GM23338 (cell line): ENCODE measurements at regions not wholly inside any gene's neighbourhood (a gene's known extent, or its start where the extent isn't known, plus 50 kb on each side); places are given as distances from the start of the nearest gene placed in this dataset.

Experiments used
- CREB1 ChIP-seq: fragments of 250-450 bp; sonication (Bioruptor Pico); IDR thresholded peaks from 2 replicates; pipeline ENCODE4 v1.5.0; 2020; ENCODE audit warnings: low read depth, mild to moderate bottlenecking, moderate library complexity
- EZH2 ChIP-seq: fragments of 200-600 bp; sonication (generic); IDR thresholded peaks from one replicate; pipeline ENCODE4 v1.8.0; 2017; ENCODE audit warnings: antibody characterized with exemption, mild to moderate bottlenecking, low read depth; ENCODE audit not compliant: unreplicated experiment
- POLR2AphosphoS5 ChIP-seq: IDR thresholded peaks from 2 replicates; pipeline ENCODE4 v1.6.1; 2016; ENCODE audit warnings: antibody characterized with exemption, low read depth
- TF ChIP-seq, protein P1 (sequence below): IDR thresholded peaks from one replicate; pipeline ENCODE4 v1.6.1; 2018; ENCODE audit warnings: antibody characterized with exemption; ENCODE audit not compliant: unreplicated experiment
- TF ChIP-seq, protein P2 (sequence below), 2 experiments: fragments of 200-600 bp in 1 of 2; sonication (generic) in 1 of 2; conservative IDR thresholded peaks; 2 replicates each; pipeline versions ENCODE4 v1.5.1 to v1.6.1; 2016 to 2017; ENCODE audit warnings: antibody characterized with exemption in 2 of 2, low read depth in 2 of 2, mild to moderate bottlenecking in 2 of 2, moderate library complexity in 1 of 2

- TF ChIP-seq, protein P1, sequence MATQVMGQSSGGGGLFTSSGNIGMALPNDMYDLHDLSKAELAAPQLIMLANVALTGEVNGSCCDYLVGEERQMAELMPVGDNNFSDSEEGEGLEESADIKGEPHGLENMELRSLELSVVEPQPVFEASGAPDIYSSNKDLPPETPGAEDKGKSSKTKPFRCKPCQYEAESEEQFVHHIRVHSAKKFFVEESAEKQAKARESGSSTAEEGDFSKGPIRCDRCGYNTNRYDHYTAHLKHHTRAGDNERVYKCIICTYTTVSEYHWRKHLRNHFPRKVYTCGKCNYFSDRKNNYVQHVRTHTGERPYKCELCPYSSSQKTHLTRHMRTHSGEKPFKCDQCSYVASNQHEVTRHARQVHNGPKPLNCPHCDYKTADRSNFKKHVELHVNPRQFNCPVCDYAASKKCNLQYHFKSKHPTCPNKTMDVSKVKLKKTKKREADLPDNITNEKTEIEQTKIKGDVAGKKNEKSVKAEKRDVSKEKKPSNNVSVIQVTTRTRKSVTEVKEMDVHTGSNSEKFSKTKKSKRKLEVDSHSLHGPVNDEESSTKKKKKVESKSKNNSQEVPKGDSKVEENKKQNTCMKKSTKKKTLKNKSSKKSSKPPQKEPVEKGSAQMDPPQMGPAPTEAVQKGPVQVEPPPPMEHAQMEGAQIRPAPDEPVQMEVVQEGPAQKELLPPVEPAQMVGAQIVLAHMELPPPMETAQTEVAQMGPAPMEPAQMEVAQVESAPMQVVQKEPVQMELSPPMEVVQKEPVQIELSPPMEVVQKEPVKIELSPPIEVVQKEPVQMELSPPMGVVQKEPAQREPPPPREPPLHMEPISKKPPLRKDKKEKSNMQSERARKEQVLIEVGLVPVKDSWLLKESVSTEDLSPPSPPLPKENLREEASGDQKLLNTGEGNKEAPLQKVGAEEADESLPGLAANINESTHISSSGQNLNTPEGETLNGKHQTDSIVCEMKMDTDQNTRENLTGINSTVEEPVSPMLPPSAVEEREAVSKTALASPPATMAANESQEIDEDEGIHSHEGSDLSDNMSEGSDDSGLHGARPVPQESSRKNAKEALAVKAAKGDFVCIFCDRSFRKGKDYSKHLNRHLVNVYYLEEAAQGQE: no peak
- TF ChIP-seq CREB1 (no peak), EZH2 (no peak), POLR2AphosphoS5 (no peak)
- TF ChIP-seq, protein P2, sequence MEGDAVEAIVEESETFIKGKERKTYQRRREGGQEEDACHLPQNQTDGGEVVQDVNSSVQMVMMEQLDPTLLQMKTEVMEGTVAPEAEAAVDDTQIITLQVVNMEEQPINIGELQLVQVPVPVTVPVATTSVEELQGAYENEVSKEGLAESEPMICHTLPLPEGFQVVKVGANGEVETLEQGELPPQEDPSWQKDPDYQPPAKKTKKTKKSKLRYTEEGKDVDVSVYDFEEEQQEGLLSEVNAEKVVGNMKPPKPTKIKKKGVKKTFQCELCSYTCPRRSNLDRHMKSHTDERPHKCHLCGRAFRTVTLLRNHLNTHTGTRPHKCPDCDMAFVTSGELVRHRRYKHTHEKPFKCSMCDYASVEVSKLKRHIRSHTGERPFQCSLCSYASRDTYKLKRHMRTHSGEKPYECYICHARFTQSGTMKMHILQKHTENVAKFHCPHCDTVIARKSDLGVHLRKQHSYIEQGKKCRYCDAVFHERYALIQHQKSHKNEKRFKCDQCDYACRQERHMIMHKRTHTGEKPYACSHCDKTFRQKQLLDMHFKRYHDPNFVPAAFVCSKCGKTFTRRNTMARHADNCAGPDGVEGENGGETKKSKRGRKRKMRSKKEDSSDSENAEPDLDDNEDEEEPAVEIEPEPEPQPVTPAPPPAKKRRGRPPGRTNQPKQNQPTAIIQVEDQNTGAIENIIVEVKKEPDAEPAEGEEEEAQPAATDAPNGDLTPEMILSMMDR (conservative IDR thresholded peaks at IDR 0.05; ENCODE audit: low read depth in 2 of 2): no peak
Observed at GRCh38 chr5:89840906-89841305, 568.6 kb downstream of the CETN3 start.
